NT2/D1 (cell line): ENCODE measurements at regions not wholly inside any gene's neighbourhood (a gene's known extent, or its start where the extent isn't known, plus 50 kb on each side); places are given as distances from the start of the nearest gene placed in this dataset.

Experiments
- DNase-seq: peaks from one replicate; pipeline ENCODE4 v3.0.0-alpha.2; 2011; ENCODE audit warnings: low read depth, low spot score
- H3K27me3 ChIP-seq: 2 replicates; pipeline ENCODE4 v1.6.0; 2011; ENCODE audit warnings: mild to moderate bottlenecking; ENCODE audit not compliant: insufficient read length, insufficient read depth
- H3K36me3 ChIP-seq: 2 replicates; pipeline ENCODE4 v1.6.1; 2011; ENCODE audit warnings: mild to moderate bottlenecking, low read length, mixed read lengths; ENCODE audit not compliant: insufficient read depth, insufficient read length
- H3K4me1 ChIP-seq: 2 replicates; pipeline ENCODE4 v1.5.1; 2011; ENCODE audit not compliant: insufficient read depth, insufficient read length
- H3K4me3 ChIP-seq: 2 replicates; pipeline ENCODE4 v1.5.1; 2011; ENCODE audit warnings: low read depth; ENCODE audit not compliant: insufficient read length
- H3K9ac ChIP-seq: 2 replicates; pipeline ENCODE4 v1.6.0; 2011; ENCODE audit warnings: low read depth; ENCODE audit not compliant: insufficient read length
- H3K9me3 ChIP-seq: 2 replicates; pipeline ENCODE4 v1.5.1; 2011; ENCODE audit warnings: mild to moderate bottlenecking, low read length; ENCODE audit not compliant: insufficient read depth
- SUZ12 ChIP-seq: IDR thresholded peaks from 2 replicates; pipeline ENCODE4 v1.6.1; 2011; ENCODE audit not compliant: insufficient read length, insufficient read depth; ENCODE audit errors: extremely low read depth
- YY1 ChIP-seq: IDR thresholded peaks from 2 replicates; pipeline ENCODE4 v1.6.1; 2011; ENCODE audit not compliant: insufficient read length, insufficient read depth
- ZNF274 ChIP-seq: IDR thresholded peaks from 2 replicates; pipeline ENCODE4 v1.6.1; 2011; ENCODE audit warnings: mild to moderate bottlenecking, low read depth, low read length

GRCh38 chr2:78407960-78408794, 617.3 kb upstream of the REG3G start:
- DNase-seq: no peak
- no peaks in the 10 kb centered on the region for H3K4me1 ChIP-seq
- no peak for TF ChIP-seq ZNF274
- TF ChIP-seq SUZ12: no peak
- TF ChIP-seq YY1: no peak
- no peaks in the 10 kb centered on the region for H3K36me3 ChIP-seq
- no peak overlapping the region for H3K9ac ChIP-seq
- no peaks in the 10 kb centered on the region for H3K27me3 ChIP-seq
- H3K4me3 ChIP-seq: no peak overlapping the region
- H3K9me3 ChIP-seq: no peaks in the 10 kb centered on the region

- Histone ChIP-seq H3K27me3 (no peaks in the 10 kb centered on the region), H3K9ac (no peak overlapping the region), H3K4me3 (no peak overlapping the region), H3K4me1 (no peaks in the 10 kb centered on the region), H3K36me3 (no peaks in the 10 kb centered on the region), H3K9me3 (no peaks in the 10 kb centered on the region)
- DNase-seq: no peak
- TF ChIP-seq ZNF274 (no peak), YY1 (no peak), SUZ12 (no peak)
These were observed 616.7 kb upstream of the REG3G start for GRCh38 chr2:78408795-78409118.

GRCh38 chr2:78411303-78411702, 614.2 kb upstream of the REG3G start:
- no peak for DNase-seq
- H3K9ac ChIP-seq: no peak overlapping the region
- no peaks in the 10 kb centered on the region for H3K27me3 ChIP-seq
- H3K4me3 ChIP-seq: no peak overlapping the region
- no peak for TF ChIP-seq ZNF274
- no peak for TF ChIP-seq SUZ12
- TF ChIP-seq YY1: no peak
- no peaks in the 10 kb centered on the region for H3K36me3 ChIP-seq
- H3K4me1 ChIP-seq: no peaks in the 10 kb centered on the region
- H3K9me3 ChIP-seq: no peaks in the 10 kb centered on the region

- Histone ChIP-seq H3K36me3 (no peaks in the 10 kb centered on the region), H3K9me3 (no peaks in the 10 kb centered on the region), H3K4me1 (no peaks in the 10 kb centered on the region), H3K27me3 (no peaks in the 10 kb centered on the region), H3K9ac (no peak overlapping the region), H3K4me3 (no peak overlapping the region)
- no peak for DNase-seq
- no peak for TF ChIP-seq SUZ12
- TF ChIP-seq ZNF274: no peak
- TF ChIP-seq YY1: no peak
These were observed 608.7 kb upstream of the REG3G start for GRCh38 chr2:78416625-78417300.

- Histone ChIP-seq H3K9me3 (no peaks in the 10 kb centered on the region), H3K36me3 (no peaks in the 10 kb centered on the region), H3K4me1 (no peaks in the 10 kb centered on the region), H3K27me3 (no peaks in the 10 kb centered on the region), H3K4me3 (no peak overlapping the region), H3K9ac (no peak overlapping the region)
- no peak for TF ChIP-seq ZNF274
- TF ChIP-seq YY1: no peak
- TF ChIP-seq SUZ12: no peak
- no peak for DNase-seq
These were observed 608.1 kb upstream of the REG3G start for GRCh38 chr2:78417355-78417754.

GRCh38 chr2:78418021-78418420, 607.5 kb upstream of the REG3G start:
- no peak for TF ChIP-seq YY1
- no peak for TF ChIP-seq ZNF274
- no peak for TF ChIP-seq SUZ12
- H3K4me1 ChIP-seq: no peaks in the 10 kb centered on the region
- H3K27me3 ChIP-seq: no peaks in the 10 kb centered on the region
- H3K36me3 ChIP-seq: no peaks in the 10 kb centered on the region
- no peaks in the 10 kb centered on the region for H3K9me3 ChIP-seq
- H3K9ac ChIP-seq: no peak overlapping the region
- no peak overlapping the region for H3K4me3 ChIP-seq
- no peak for DNase-seq

- DNase-seq: no peak
- Histone ChIP-seq H3K4me1 (no peaks in the 10 kb centered on the region), H3K4me3 (no peak overlapping the region), H3K9ac (no peak overlapping the region), H3K27me3 (no peaks in the 10 kb centered on the region), H3K36me3 (no peaks in the 10 kb centered on the region), H3K9me3 (no peaks in the 10 kb centered on the region)
- TF ChIP-seq ZNF274: no peak
- no peak for TF ChIP-seq SUZ12
- no peak for TF ChIP-seq YY1
These were observed 605.4 kb upstream of the REG3G start for GRCh38 chr2:78420132-78420531.
